Right lung (tissue), 2 donors: ENCODE measurements at regions not wholly inside any gene's neighbourhood (a gene's known extent, or its start where the extent isn't known, plus 50 kb on each side); places are given as distances from the start of the nearest gene placed in this dataset.

Experiments used
- DNase-seq, 2 donors: peaks; one replicate each; pipeline ENCODE4 v3.0.0-alpha.2; 2013

DNA sequence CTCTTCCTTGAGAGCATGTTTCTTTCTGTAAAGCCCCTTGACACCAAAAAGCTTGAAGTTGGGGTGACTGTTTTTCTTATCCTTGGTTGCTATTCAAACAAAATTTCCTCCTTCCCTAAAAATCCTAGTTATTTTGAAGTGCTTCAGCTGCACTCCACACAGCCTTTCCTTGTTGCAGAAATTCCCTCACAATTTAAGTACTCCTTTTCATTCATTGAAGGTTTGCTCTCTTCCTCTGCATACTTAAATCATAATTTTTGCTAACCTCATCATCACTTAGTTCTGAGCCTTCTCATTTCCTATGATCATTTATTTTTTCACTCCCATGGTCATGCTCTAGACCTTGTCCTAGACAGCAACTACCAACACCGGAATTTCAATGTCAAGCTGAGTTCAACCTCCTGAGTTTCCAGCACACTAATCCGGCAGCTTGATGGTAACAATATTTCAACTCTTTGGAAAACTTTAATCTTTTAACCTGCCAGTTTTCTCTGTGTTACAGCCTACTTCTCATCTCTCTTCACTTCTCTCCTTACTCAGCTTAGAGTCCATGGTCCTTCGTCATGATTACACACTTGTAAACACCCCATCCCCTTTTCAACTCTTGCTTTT lies 78.7 kb upstream of the ACTBL2 start:
- DNase-seq, result no peak

DNA sequence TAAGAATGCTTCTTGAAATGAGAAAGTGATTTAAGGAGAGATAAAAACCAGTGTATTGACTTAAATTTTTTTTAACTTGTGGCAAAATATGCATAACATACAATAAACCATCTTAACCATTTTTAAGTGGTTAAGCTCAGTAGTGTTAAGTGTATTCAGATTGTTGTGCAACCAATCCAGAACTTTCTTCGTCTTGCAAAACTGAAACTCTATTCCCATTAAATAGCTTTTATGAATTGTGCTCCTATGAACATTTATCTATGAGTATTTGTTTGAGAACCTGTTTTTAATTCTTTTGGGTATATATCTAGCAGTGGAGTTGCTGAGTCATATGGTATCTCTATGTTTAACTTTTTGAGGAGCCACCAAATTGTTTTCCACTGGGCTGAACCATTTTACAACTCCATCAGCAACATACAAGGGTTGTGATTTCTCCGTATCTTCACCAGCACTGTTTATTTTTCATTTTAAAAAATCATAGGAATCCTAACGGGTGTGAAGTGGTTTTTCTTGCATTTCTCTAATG lies 76.6 kb upstream of the ACTBL2 start:
- no peak for DNase-seq

DNA sequence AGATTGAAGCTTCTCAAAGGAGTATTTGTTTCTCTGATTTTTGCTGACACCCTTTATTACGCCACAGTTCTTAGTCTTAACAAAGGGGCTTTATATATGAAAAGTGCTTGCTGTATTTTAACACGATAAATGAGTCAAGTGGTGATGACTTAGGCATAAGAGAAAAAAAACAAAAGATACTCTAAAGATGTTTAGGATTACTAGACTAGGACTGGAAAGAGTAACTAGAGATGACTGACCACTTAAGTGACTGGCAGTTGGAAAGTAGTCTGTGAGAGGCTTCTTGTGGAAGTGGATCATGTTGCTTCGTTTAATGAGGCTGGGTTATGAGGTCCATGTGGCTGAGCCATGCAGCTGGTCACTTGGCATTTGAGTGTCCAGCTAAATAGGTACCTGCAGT lies 69.4 kb upstream of the ACTBL2 start:
- DNase-seq, result no peak

DNA sequence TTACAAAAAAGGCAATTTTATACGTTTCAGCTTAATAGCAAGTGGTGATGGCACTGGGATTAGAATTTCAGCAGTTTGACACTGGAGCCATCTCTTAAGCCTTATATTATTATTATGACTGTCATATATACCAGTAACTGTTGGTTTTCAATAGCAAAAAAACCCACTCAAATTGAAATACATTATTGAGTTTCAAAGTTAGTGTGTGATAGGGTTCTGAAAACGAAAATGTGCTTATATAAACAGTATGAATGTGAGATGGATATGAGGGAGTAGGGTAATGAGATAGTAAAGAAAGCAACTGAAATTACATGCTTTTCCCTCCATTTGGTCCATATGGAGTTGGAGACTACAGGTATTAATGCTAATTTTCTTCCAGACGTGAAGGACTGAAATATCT lies 68.6 kb upstream of the ACTBL2 start:
- no peak for DNase-seq

DNA sequence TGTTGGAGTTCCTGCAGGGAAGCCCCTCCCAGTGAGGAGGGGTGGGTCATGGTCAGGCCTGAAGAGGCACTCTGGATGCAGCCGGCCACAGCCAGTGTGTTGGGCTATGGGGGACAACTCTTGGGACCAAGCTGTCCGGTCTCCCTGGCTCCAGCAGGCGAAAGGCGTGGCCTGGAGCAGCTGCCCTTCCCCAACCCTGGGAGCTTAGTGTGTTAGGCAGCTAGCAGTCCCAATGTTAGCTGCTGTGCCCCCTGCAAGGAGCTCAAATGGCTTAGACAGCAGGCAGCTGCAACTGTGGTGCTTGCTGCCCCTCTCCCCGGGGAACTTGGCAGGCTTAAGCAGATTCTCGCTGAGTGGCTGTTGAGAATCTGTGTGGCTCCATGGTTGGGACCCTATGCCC lies 67.5 kb upstream of the ACTBL2 start:
- no peak for DNase-seq

DNA sequence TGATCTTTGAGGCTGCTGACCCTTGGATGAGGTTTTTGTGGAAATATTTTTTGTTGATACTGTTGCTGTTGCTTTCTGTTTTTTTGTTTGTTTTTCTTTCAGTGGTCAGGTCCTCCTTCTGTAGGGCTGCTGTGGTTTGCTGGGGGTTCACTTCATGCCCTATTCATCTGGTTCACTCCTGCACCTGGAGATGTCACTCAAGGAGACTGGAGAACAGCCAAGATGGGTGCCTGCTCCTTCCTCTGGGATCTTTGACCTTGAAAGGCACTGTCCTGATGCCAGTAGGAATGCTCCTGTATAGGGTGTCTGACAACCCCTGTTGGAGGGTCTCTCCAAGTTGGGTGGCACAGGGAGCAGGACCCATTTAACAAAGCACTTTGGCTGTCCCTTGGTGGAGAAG lies 67.0 kb upstream of the ACTBL2 start:
- DNase-seq, result no peak

DNA sequence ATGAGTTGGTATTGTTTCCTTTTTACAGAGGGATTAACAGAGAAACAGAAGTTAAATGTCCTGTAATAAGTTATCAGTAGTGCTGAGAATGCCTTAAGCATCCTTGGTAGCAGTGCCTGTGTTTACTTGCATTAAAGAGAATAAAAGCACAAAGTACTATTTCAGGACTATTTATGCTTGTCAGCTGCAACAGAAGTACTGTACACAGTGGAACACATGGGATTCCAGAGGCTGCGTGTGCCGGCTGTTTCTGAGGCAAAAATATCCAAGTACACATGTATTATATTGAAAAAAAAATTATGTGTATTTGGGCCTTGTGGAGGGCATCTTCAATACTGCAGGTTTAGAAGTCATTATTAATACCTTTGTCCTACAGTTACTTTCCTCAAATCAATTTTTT lies 58.2 kb upstream of the ACTBL2 start:
- DNase-seq, result no peak

DNA sequence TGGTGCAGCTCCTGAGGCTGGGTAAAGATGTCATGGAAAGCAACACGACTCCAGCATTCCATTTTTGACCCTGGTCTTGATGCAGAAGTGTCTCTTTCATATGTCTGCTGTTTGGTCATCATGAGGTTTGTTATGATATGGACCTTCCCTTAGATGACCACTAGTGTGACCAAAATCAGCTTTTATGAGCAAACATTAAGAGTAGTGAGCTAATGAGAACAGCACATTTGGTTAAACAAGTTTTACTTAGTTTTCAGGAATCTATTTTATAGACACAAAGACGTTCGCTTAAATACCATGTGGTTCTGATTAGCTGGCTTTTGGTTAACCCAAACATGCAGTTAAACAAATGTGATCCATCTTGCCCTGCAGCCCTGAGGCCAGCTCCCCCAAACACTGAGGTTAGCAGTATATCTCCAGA lies 56.7 kb upstream of the ACTBL2 start:
- no peak for DNase-seq

DNA sequence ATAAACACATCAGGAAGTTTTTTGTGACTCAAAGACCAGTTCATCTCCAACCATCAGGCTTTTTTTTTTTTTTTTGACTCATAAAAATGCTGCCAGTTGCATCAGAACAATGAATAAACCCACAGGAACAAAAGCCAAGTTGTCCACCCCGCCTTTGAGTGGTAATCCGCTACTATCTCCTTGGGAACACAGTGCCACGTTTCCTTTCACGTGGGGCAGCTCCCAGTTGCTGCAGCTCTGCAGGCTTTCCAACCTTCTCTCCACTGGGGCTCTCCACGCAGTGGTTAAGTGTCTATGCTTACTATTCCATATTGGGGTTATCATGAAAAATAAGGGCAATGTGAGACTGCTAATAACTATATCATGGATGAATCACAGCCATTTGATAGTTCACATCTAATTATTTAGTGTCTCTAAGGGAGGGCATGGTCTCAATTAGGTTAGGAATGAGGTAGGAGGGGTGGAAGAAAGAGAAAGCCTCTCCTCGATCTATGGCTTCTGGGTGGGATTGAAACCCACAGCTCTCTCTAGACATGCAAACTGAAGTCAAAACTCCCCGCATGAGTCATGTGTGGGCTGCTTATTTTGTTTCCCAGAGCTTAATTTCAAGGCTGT lies 55.8 kb upstream of the ACTBL2 start:
- DNase-seq, result no peak

DNA sequence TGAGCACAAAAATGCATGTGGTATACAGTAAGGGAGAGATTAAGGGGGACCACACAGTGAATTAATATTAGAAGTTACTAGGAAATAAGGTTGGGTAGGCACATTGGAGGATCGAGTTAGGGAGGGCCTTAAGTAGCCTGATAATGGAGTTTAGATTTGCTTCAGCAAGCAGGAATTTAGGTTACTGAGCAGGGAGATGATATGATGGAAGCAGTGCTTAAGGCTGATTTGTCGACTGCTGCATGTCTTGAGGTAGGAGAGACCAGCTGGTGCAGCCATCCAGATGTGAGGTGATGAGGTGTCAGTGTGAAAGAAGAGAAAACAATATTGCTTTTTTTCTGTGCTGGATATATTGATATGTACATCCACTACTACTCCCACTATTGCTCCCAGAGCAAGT lies 55.2 kb upstream of the ACTBL2 start:
- DNase-seq, result no peak

DNA sequence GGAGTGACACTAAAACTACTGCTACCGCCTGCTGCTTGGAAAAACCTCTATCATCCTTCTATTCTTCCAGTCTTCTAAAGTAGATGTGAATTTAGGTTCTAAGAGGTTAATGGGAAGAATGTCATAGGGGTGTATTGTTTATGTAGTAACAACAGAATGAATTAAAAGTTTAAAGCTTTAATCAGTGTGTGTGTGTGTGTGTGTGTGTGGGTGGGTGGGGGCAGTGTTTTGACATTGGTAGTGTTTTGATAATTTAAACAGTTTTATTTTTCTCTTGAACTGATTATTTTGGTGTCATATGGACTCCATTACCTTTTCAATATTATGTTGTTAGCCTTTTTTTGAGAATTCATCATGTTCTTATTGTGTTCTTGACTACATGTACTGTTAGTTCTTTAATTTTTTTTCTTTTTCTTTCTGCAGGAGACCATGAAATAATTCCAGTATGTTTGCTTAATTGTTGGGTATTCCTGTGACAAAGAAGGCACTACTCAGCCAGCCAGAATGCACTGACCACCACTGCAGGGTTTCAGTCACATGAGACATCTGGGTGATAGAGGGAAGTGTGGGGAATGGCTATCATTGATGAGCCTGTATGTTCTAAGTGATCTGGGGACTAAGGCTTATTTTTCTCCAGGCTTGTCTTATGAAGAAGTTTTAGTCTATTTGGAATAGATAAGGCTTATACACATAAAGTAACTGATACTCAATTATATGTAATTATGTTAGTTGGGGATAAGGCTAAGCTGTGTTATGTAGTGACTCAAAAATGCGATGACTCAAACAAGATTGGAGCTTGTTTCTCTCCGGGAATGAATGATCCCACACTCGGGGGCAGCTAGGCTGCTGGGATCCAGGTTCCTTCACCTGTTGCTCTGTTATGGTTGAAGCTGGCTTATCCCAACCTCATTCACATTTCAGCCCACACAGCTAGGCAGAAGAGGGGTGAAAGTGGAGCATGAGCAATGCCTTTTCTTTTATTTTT lies 50.2 kb upstream of the ACTBL2 start:
- DNase-seq, result no peak
